HG03521 (cell line): ENCODE measurements at regions not wholly inside any gene's neighbourhood (a gene's known extent, or its start where the extent isn't known, plus 50 kb on each side); places are given as distances from the start of the nearest gene placed in this dataset.
"Not testable (repeated sequence)": the region's sequence is repeated elsewhere in the genome, so short reads cannot be mapped to it uniquely, and the experiment has no call there.

ENCODE experiments used
- ATAC-seq: cut with Tn5 transposase; IDR thresholded peaks from one replicate; pipeline ENCODE4 v1.9.1; 2021; ENCODE audit warnings: mild to moderate bottlenecking, moderate library complexity; ENCODE audit not compliant: unreplicated experiment

- no peak for ATAC-seq
Measured at GRCh38 chr22:49660321-49660720, 167.4 kb downstream of the BRD1 start.

GRCh38 chr22:49659924-49660315, 167.8 kb downstream of the BRD1 start:
- ATAC-seq = no peak

DNA sequence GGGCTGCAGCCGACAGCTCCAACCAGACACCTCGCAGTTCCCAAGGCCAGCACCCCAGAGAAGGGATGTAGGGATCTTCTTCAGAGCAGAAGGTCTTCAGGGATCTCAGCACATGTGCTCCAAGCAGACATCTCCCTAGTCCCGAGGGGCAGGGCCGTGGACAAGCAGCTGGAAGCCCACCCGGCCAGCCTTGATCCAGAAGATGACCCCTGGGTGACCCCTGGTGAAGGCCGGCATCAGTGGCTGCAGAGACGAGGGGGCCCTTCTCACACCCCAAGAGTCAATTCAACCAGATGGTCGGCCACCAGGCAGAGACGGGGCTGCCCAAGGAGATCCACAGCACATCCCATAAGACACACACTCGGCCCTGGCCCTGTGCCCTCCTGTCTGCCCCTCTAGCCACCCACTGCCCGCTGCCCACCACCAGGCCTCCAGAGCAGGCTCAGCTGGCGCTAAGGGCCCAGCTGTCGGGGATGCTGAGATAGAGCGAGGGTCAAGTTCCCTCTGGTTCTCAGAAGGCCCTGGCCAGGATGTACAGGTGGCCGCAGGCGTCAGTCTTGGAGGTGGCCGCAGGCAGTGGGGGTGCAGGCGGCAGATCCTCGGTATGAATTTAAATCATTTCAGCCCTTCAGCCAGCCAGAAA, 168.3 kb downstream of the BRD1 start:
- no peak for ATAC-seq

DNA sequence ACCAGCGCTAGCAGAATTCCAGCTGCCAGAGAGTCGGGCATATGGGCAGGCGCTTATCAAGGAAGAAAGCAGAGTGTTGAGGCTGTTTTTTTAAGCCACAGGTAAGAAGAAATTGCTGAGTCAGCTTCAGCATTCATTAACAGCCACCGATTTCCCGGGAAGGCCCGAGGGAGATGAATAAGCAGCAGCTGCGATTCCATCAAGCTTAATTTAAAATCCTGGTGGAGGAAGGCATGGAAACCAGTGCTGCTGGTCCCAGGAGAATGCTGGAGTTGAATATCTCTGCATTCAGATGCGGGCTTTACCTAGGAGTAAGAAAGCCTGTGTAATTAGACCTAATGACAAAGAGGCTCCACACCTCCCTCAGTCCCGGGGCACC, 168.8 kb downstream of the BRD1 start:
- ATAC-seq = no peak

DNA sequence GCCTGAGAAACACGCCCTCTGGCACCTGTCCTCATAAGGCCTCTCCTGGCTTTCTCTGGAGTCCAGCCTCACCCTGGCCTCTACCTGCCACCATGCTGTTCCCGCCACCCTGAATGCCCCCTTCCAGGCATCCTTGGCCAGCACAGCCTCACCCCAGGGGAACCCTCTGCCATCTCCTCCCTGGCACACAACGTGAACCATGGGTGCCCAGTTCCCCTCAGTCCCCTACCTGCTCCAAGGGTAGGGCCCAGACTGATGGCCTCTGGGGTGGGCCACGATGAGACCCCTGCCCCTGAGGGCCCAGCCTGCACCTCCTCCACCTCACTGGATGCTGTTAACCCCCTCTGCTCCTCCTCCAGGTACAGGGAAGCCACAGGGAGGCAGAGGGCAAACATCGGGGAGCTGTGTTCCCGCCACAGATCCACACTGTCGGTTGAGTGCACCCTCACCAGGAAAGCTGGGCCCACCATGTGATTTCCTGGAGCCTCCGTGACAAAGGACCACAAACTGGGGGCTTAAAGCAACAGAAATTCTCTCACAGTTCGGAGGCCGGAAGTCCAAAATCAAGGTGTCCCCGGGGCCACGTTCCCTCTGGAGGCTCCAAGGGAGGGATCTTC, 169.6 kb downstream of the BRD1 start:
- no peak for ATAC-seq

GRCh38 chr22:49657275-49657973, 170.2 kb downstream of the BRD1 start:
- ATAC-seq = no peak

DNA sequence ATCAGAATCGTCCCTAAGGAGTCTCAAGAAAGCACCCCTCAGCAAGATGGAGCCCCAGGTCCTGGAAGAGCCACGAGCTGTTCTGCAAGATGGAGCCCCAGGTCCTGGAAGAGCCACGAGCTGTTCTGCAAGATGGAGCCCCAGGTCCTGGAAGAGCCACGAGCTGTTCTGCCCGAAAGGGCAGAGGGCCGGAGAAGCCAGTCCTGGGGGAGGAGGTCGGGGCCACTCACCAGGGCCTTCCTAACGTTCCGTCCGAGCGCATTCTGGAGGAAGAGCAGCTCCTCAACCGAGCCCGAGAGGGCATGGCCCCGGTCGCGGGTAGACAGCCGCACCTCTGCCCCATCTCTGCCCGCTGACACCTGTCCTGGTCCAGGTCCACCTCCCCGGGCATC, 170.8 kb downstream of the BRD1 start:
- not testable (repeated sequence) for ATAC-seq

DNA sequence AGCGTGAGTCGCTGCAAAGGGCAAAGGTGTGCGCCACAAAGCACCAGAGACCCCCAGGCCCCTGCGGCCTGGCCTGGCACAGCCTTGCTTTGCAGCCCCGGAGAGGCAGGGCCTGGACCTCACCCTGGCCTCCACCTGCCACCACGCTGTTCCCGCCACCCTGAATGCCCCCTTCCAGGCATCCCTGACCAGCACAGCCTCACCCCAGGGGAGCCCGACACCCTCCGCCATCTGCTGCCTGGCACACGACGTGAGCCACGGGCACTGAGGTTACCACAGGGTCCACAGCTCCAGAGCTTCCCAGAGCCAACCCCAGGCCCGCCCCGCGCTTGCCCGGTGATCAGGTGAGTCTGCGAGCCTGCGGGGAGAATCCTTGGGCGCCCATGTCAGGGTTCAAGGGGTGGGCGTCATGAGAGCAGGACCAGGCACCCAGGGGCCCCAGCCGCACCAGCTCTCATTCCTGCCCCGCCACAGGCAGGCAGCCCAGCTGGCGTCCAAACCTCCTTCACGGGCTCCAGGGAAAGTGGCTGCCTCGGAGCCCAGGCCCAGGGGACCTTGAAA, 171.3 kb downstream of the BRD1 start:
- ATAC-seq = no peak

DNA sequence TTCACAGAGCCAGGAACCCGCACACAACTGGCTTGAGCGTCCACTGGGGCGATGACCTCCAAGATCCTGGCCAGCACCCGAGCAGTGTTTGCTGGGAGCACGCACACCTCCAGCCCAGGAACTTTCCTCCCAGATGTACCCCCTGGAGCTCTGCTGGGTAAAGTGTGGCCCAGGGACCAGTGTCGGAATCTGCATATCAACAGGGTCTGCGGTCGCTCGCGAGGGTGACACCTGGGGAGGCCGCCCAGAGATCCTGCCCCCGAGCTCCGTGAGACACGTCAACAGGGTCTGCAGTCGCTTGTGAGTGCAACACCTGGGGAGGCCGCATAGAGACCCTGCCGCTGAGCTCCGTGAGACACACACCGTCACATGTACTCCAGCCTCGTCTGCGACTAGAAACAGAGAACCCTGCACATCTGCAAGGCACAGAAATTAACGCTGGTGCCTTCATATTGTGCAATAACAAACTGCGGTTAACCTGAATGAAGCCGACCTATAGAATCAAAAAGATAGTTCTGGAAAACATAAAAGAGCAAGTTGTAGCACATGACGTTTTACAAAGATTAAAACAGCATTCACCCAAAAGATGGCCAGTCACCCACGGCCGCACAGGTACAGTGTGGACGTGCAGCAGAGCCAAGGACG, 172.4 kb downstream of the BRD1 start:
- ATAC-seq = no peak

GRCh38 chr22:49650336-49651241, 177.1 kb downstream of the BRD1 start:
- ATAC-seq = no peak

DNA sequence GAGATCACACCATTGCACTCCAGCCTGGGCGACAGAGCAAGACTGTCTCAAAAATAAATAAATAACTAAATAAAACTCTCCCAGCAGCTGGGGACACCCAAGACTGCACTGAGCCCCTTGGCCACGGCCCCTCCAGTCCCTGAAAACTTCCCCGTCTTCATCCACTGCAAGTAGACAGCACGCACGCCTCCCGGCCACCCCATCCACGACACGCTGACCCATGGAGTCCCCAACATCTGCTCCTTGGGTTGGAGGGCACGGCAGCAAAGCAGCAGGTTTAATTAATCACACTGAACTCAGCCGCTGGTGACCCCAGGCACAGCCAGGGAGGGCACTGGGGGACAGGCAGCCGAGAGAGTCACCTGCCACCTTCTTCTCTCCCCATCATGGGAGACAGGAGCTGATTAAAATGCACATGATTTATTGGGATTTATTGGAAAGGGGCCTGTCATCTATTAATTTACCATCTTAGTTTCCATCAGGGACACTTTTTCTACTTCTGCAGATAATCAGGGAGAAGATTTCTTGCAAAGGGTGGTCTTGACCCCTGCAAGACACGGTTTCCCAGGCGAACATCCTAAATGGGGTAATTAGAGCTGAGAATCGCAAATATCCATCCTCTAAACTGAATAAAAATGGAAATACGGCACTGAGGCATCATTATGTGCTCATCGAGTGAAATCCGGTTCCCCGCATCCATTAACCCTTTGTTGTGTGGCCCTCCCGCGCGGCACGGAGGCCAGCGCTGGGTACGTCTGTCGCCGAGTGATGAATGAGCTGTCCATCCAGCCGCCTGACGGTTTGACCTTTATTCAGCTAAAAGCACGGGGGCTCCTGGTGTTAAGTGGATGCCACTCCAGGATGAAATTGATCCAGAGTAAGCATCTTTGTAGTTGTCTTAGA, 178.3 kb downstream of the BRD1 start:
- ATAC-seq = no peak

DNA sequence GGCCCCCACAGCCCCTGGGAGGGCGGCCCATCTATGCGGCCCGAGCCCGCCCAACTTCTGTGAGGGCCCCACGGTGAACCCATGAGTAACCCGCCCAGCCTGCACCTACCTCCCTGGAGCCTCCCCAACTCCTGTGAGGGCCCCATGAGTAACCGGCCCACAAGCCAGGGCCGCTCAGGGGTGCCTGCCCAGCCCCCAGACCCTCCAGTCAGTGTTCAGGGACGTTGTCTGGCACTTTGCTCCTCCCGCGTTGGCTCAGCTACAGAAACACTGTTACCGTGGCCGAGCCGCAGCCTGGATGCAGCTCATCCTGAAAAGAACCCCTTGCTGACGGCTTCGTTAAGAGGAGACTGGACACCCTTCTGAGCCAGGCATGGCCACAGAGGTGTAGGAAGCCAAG, 179.6 kb downstream of the BRD1 start:
- no peak for ATAC-seq

DNA sequence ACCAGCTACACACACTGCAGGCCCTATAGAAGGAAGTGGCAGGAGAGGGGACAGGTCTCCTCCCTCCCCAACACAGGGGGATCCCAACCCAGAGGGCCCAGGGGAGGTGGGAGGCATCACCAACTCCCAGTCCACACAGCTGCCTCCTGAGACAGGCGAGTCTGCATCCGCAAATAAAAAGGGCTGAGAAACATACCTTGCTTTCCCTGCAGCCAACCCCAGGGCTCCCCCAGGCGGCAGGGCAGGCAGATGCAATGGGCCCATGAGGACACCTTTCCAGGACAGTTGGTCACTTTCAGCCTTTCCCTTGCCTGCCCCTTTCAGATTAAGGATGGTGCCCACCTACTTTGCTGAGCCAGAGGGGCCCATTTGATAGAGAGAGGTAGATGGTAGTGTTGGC, 180.0 kb downstream of the BRD1 start:
- ATAC-seq = no peak

DNA sequence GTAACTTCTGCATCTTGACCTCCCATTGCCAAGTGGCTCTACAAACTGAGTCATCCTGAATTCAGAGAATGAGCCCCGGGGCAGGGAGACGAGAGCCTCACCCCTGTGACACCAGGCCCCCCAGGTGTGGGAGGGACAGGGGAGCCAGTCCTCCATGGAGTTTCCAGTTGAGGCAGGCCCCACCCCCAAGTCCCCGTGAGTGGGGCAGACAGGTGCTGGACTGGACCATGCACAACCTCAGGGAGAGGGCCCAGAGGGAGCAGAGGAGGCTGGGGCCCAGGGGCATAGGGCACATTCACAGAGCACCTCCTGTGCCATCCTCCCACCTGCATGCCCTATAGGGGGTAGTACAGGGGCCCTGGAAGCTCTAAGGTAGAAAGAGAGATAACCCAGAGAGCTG, 180.8 kb downstream of the BRD1 start:
- ATAC-seq = no peak

DNA sequence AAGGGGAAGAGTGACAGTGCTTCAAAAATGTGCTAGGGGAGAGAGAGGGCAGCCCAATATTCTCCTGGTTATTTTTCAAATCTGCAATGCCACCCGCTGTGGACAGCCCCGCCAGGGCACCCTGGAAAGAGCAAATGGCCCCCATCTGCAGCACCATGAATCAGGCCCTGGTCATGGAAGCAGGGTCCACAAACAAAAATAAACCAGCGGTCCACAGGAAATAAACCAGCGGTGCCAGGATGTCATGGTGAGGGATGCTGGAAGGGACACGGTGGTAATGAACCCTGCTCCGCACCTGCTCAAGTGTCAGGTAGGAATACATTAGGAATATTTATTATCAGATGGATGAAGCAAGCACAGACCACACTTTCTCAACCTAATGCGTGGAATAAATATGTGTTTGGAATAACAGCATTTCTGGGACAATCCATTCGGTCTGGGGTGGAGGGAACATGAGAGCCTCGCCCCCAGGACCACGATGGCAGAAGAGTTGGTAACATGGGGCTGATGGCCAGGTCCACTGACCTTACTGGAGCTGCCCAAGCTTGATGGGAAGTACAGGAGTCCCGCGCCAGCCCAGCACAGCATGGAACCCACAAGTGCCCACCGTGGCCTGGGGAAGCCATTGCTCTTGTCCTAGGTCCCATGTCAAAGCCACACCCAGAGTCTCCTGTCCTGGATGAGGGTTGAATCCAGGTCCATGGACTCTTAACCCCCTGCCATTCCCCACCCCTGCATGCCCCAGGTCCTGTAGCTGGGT, 181.7 kb downstream of the BRD1 start:
- ATAC-seq = no peak

DNA sequence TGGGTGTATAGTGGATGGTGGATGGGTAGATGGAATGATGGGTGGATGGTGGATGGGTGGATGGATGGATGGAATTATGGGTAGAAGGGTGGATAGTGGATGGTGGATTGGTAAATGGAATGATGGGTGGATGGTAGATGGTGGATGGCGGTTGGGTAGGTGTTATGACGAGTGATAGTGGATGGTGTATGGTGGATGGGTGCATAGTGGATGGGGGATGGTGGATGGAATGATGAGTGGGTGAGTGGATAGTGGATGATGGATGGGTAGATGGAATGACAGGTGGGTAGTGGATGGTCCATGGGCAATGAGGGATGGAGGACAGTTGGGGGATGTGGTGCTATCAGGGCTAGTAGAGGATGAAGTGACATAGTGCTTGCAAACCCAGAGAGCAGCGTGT, 182.4 kb downstream of the BRD1 start:
- ATAC-seq = no peak

- no peak for ATAC-seq
Measured at GRCh38 chr22:49643998-49644397, 183.7 kb downstream of the BRD1 start.

DNA sequence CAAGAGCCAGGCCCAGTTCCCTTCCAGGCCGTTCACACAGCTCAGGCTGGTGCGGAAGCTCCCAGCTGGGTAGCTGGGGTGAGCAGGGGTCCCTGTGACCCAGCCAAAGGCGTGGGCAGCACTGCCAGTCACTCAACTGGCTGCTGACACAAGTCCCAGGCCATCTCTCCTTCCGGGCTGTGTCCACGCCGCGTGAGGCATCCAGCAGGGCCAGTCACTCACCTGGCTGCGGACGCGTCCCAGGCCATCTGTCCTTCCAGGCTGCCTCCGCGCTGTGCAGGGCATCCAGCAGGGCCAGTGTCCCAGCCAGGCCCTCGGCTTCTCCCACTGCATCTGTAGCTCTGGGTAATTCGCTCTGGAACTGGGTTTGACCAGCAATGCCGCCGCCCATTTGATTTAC, 184.2 kb downstream of the BRD1 start:
- ATAC-seq = no peak

- ATAC-seq = no peak
Measured at GRCh38 chr22:49642741-49643140, 184.9 kb downstream of the BRD1 start.
